ENCODE measurements at regions not wholly inside any gene's neighbourhood (a gene's known extent, or its start where the extent isn't known, plus 50 kb on each side); places are given as distances from the start of the nearest gene placed in this dataset.
"Not testable (repeated sequence)": the region's sequence is repeated elsewhere in the genome, so short reads cannot be mapped to it uniquely, and the experiment has no call there.

GRCh38 chr11:91081440-91082043 lies 858.7 kb upstream of the CHORDC1 start:
- H3K36me3 ChIP-seq (ENCODE audit: control insufficient read depth, insufficient read depth, low read length), result no peaks in the 10 kb centered on the region
- no peaks in the 10 kb centered on the region for H3K27me3 ChIP-seq (ENCODE audit: control insufficient read depth, insufficient read depth, low read length)
- H3K4me1 ChIP-seq (ENCODE audit: control insufficient read depth, insufficient read depth, low read length), result no peaks in the 10 kb centered on the region
- H3K4me3 ChIP-seq (ENCODE audit: low read length), result no peak overlapping the region
- H3K9ac ChIP-seq (ENCODE audit: low read length), result no peak overlapping the region
- no peak overlapping the region for H3K27ac ChIP-seq (ENCODE audit: low read depth, low read length)

- Histone ChIP-seq H3K36me3 (ENCODE audit: control insufficient read depth, insufficient read depth, low read length) (no peaks in the 10 kb centered on the region), H3K27ac (ENCODE audit: low read depth, low read length) (no peak overlapping the region), H3K27me3 (ENCODE audit: control insufficient read depth, insufficient read depth, low read length) (no peaks in the 10 kb centered on the region), H3K4me3 (ENCODE audit: low read length) (no peak overlapping the region), H3K9ac (ENCODE audit: low read length) (no peak overlapping the region), H3K4me1 (ENCODE audit: control insufficient read depth, insufficient read depth, low read length) (no peaks in the 10 kb centered on the region)
Measured at GRCh38 chr11:91078221-91078620, 855.4 kb upstream of the CHORDC1 start.

- Histone ChIP-seq H3K9ac (ENCODE audit: low read length) (no peak overlapping the region), H3K4me3 (ENCODE audit: low read length) (no peak overlapping the region), H3K27ac (ENCODE audit: low read depth, low read length) (no peak overlapping the region), H3K36me3 (ENCODE audit: control insufficient read depth, insufficient read depth, low read length) (no peaks in the 10 kb centered on the region), H3K27me3 (ENCODE audit: control insufficient read depth, insufficient read depth, low read length) (no peaks in the 10 kb centered on the region), H3K4me1 (ENCODE audit: control insufficient read depth, insufficient read depth, low read length) (no peaks in the 10 kb centered on the region)
Measured at GRCh38 chr11:91075032-91075695, 852.3 kb upstream of the CHORDC1 start.

GRCh38 chr11:91067666-91068065 lies 844.8 kb upstream of the CHORDC1 start:
- H3K36me3 ChIP-seq (ENCODE audit: control insufficient read depth, insufficient read depth, low read length), result no peaks in the 10 kb centered on the region
- H3K9ac ChIP-seq (ENCODE audit: low read length), result no peak overlapping the region
- no peaks in the 10 kb centered on the region for H3K27me3 ChIP-seq (ENCODE audit: control insufficient read depth, insufficient read depth, low read length)
- H3K27ac ChIP-seq (ENCODE audit: low read depth, low read length), result no peak overlapping the region
- no peak overlapping the region for H3K4me3 ChIP-seq (ENCODE audit: low read length)
- no peaks in the 10 kb centered on the region for H3K4me1 ChIP-seq (ENCODE audit: control insufficient read depth, insufficient read depth, low read length)

GRCh38 chr11:91066456-91067047 lies 843.7 kb upstream of the CHORDC1 start:
- no peak overlapping the region for H3K9ac ChIP-seq (ENCODE audit: low read length)
- no peaks in the 10 kb centered on the region for H3K4me1 ChIP-seq (ENCODE audit: control insufficient read depth, insufficient read depth, low read length)
- no peak overlapping the region for H3K27ac ChIP-seq (ENCODE audit: low read depth, low read length)
- no peaks in the 10 kb centered on the region for H3K36me3 ChIP-seq (ENCODE audit: control insufficient read depth, insufficient read depth, low read length)
- no peaks in the 10 kb centered on the region for H3K27me3 ChIP-seq (ENCODE audit: control insufficient read depth, insufficient read depth, low read length)
- no peak overlapping the region for H3K4me3 ChIP-seq (ENCODE audit: low read length)

- H3K9ac ChIP-seq (ENCODE audit: low read length); H3K27me3 ChIP-seq (ENCODE audit: control insufficient read depth, insufficient read depth, low read length); H3K36me3 ChIP-seq (ENCODE audit: control insufficient read depth, insufficient read depth, low read length): not testable (repeated sequence)
Measured at GRCh38 chr11:91063399-91063798, 840.5 kb upstream of the CHORDC1 start.

GRCh38 chr11:91047882-91048281 lies 825.0 kb upstream of the CHORDC1 start:
- H3K27ac ChIP-seq (ENCODE audit: low read depth, low read length), result no peak overlapping the region
- H3K4me1 ChIP-seq (ENCODE audit: control insufficient read depth, insufficient read depth, low read length), result no peaks in the 10 kb centered on the region
- H3K36me3 ChIP-seq (ENCODE audit: control insufficient read depth, insufficient read depth, low read length), result no peaks in the 10 kb centered on the region
- H3K4me3 ChIP-seq (ENCODE audit: low read length), result no peak overlapping the region
- no peak overlapping the region for H3K9ac ChIP-seq (ENCODE audit: low read length)
- no peaks in the 10 kb centered on the region for H3K27me3 ChIP-seq (ENCODE audit: control insufficient read depth, insufficient read depth, low read length)

More at GRCh38 chr11:91063399-91063798, 840.5 kb upstream of the CHORDC1 start:
- not testable (repeated sequence) for H3K27ac ChIP-seq (ENCODE audit: low read depth, low read length); H3K4me3 ChIP-seq (ENCODE audit: low read length); H3K4me1 ChIP-seq (ENCODE audit: control insufficient read depth, insufficient read depth, low read length)

- Histone ChIP-seq H3K36me3 (ENCODE audit: control insufficient read depth, insufficient read depth, low read length) (no peaks in the 10 kb centered on the region), H3K4me3 (ENCODE audit: low read length) (no peak overlapping the region), H3K27ac (ENCODE audit: low read depth, low read length) (no peak overlapping the region), H3K4me1 (ENCODE audit: control insufficient read depth, insufficient read depth, low read length) (no peaks in the 10 kb centered on the region), H3K27me3 (ENCODE audit: control insufficient read depth, insufficient read depth, low read length) (no peaks in the 10 kb centered on the region), H3K9ac (ENCODE audit: low read length) (no peak overlapping the region)
Measured at GRCh38 chr11:91046261-91046660, 823.4 kb upstream of the CHORDC1 start.

GRCh38 chr11:91041626-91042025 lies 818.8 kb upstream of the CHORDC1 start:
- Histone ChIP-seq H3K4me1 (ENCODE audit: control insufficient read depth, insufficient read depth, low read length) (no peaks in the 10 kb centered on the region), H3K27ac (ENCODE audit: low read depth, low read length) (no peak overlapping the region), H3K27me3 (ENCODE audit: control insufficient read depth, insufficient read depth, low read length) (no peaks in the 10 kb centered on the region), H3K9ac (ENCODE audit: low read length) (no peak overlapping the region), H3K4me3 (ENCODE audit: low read length) (no peak overlapping the region), H3K36me3 (ENCODE audit: control insufficient read depth, insufficient read depth, low read length) (no peaks in the 10 kb centered on the region)

GRCh38 chr11:91023731-91024130 lies 800.9 kb upstream of the CHORDC1 start:
- no peaks in the 10 kb centered on the region for H3K4me1 ChIP-seq (ENCODE audit: control insufficient read depth, insufficient read depth, low read length)
- H3K4me3 ChIP-seq (ENCODE audit: low read length), result no peak overlapping the region
- H3K27ac ChIP-seq (ENCODE audit: low read depth, low read length), result no peak overlapping the region
- H3K27me3 ChIP-seq (ENCODE audit: control insufficient read depth, insufficient read depth, low read length), result no peaks in the 10 kb centered on the region
- no peaks in the 10 kb centered on the region for H3K36me3 ChIP-seq (ENCODE audit: control insufficient read depth, insufficient read depth, low read length)
- H3K9ac ChIP-seq (ENCODE audit: low read length), result no peak overlapping the region

- Histone ChIP-seq H3K27me3 (ENCODE audit: control insufficient read depth, insufficient read depth, low read length) (no peaks in the 10 kb centered on the region), H3K36me3 (ENCODE audit: control insufficient read depth, insufficient read depth, low read length) (no peaks in the 10 kb centered on the region), H3K4me1 (ENCODE audit: control insufficient read depth, insufficient read depth, low read length) (no peaks in the 10 kb centered on the region), H3K27ac (ENCODE audit: low read depth, low read length) (no peak overlapping the region), H3K9ac (ENCODE audit: low read length) (no peak overlapping the region), H3K4me3 (ENCODE audit: low read length) (no peak overlapping the region)
Measured at GRCh38 chr11:91011503-91011902, 788.7 kb upstream of the CHORDC1 start.

- H3K27ac ChIP-seq (ENCODE audit: low read depth, low read length), result no peak overlapping the region
Measured at GRCh38 chr11:91005458-91005857, 782.6 kb upstream of the CHORDC1 start.

GRCh38 chr11:90997241-90997640 lies 774.4 kb upstream of the CHORDC1 start:
- Histone ChIP-seq H3K27ac (ENCODE audit: low read depth, low read length) (no peak overlapping the region), H3K9ac (ENCODE audit: low read length) (no peak overlapping the region), H3K4me1 (ENCODE audit: control insufficient read depth, insufficient read depth, low read length) (no peaks in the 10 kb centered on the region), H3K27me3 (ENCODE audit: control insufficient read depth, insufficient read depth, low read length) (no peaks in the 10 kb centered on the region), H3K36me3 (ENCODE audit: control insufficient read depth, insufficient read depth, low read length) (no peaks in the 10 kb centered on the region), H3K4me3 (ENCODE audit: low read length) (no peak overlapping the region)

More at GRCh38 chr11:91005458-91005857, 782.6 kb upstream of the CHORDC1 start:
- Histone ChIP-seq H3K4me1 (ENCODE audit: control insufficient read depth, insufficient read depth, low read length) (no peaks in the 10 kb centered on the region), H3K4me3 (ENCODE audit: low read length) (no peak overlapping the region), H3K36me3 (ENCODE audit: control insufficient read depth, insufficient read depth, low read length) (no peaks in the 10 kb centered on the region), H3K9ac (ENCODE audit: low read length) (no peak overlapping the region), H3K27me3 (ENCODE audit: control insufficient read depth, insufficient read depth, low read length) (no peaks in the 10 kb centered on the region)

Measured in rectal smooth muscle tissue (tissue), 1 donor.